SU-DHL-6 (cell line): ENCODE measurements at regions not wholly inside any gene's neighbourhood (a gene's known extent, or its start where the extent isn't known, plus 50 kb on each side); places are given as distances from the start of the nearest gene placed in this dataset.

Source experiments
- H2AFZ ChIP-seq: fragments of 200-600 bp; sonication (generic); 2 replicates; pipeline ENCODE4 v1.6.1; 2014; ENCODE audit warnings: low read depth, mild to moderate bottlenecking, moderate library complexity, mixed read lengths, antibody characterized with exemption, low read length; ENCODE audit not compliant: severe bottlenecking
- H3F3A ChIP-seq: fragments of 200-600 bp; shearing (Covaris generic); 2 replicates; pipeline ENCODE4 v1.6.0; 2016; ENCODE audit warnings: antibody characterized with exemption, mild to moderate bottlenecking; ENCODE audit not compliant: insufficient read depth
- H3K27ac ChIP-seq: fragments of 200-600 bp; sonication (generic); 2 replicates; pipeline ENCODE4 v1.5.1; 2016; ENCODE audit warnings: low read depth, mild to moderate bottlenecking, low read length, moderate library complexity, mixed read lengths
- H3K27me3 ChIP-seq: fragments of 200-600 bp; sonication (generic), shearing (Covaris generic); 2 replicates; pipeline ENCODE4 v1.6.0; 2014; ENCODE audit warnings: mild to moderate bottlenecking, low read length
- H3K36me3 ChIP-seq: fragments of 200-600 bp; sonication (generic); 2 replicates; pipeline ENCODE4 v1.6.1; 2014; ENCODE audit warnings: mild to moderate bottlenecking, low read length, mixed read lengths
- H3K4me2 ChIP-seq: fragments of 300-600, 200-600 bp; shearing (Covaris generic), sonication (generic); 2 replicates; pipeline ENCODE4 v1.6.0; 2014; ENCODE audit warnings: low read length, low read depth, mild to moderate bottlenecking; ENCODE audit not compliant: poor library complexity, severe bottlenecking
- H3K4me3 ChIP-seq: fragments of 200-600 bp; sonication (generic); 2 replicates; pipeline ENCODE4 v1.5.1; 2014; ENCODE audit warnings: antibody characterized with exemption, low read length, mild to moderate bottlenecking, mixed read lengths; ENCODE audit not compliant: insufficient read depth, poor library complexity, severe bottlenecking
- H3K79me2 ChIP-seq: fragments of 200-600 bp; sonication (generic); 2 replicates; pipeline ENCODE4 v1.6.1; 2014; ENCODE audit warnings: mild to moderate bottlenecking, low read length, moderate library complexity; ENCODE audit not compliant: insufficient read depth
- H3K9ac ChIP-seq: fragments of 200-600 bp; sonication (generic); 2 replicates; pipeline ENCODE4 v1.7.0; 2014; ENCODE audit warnings: mild to moderate bottlenecking, low read length
- H3K9me2 ChIP-seq: fragments of 200-600 bp; sonication (generic); replicated peaks from 2 replicates; pipeline ENCODE4 v1.6.1; 2014; ENCODE audit warnings: low read length; ENCODE audit not compliant: insufficient read depth
- H3K9me3 ChIP-seq: fragments of 200-600 bp; sonication (generic); 2 replicates; pipeline ENCODE4 v1.6.1; 2014; ENCODE audit warnings: low read length, mixed read lengths; ENCODE audit not compliant: insufficient read depth
- H4K20me1 ChIP-seq: fragments of 200-600 bp; sonication (generic); 2 replicates; pipeline ENCODE4 v1.6.1; 2014; ENCODE audit warnings: low read depth, mild to moderate bottlenecking, antibody characterized with exemption, low read length, moderate library complexity, mixed read lengths
- CTCF ChIP-seq: fragments of 200-600 bp; sonication (generic); IDR thresholded peaks from one replicate; pipeline ENCODE4 v1.5.1; 2017; ENCODE audit warnings: antibody characterized with exemption, mild to moderate bottlenecking, low read length, moderate library complexity; ENCODE audit not compliant: insufficient read depth, poor library complexity, severe bottlenecking
- EZH2phosphoT487 ChIP-seq: fragments of 200-600 bp; sonication (generic), shearing (Covaris generic); conservative IDR thresholded peaks from 2 replicates; pipeline ENCODE4 v1.6.1; 2018; ENCODE audit warnings: mild to moderate bottlenecking, antibody characterized with exemption, low read length, moderate library complexity, mixed read lengths

DNA sequence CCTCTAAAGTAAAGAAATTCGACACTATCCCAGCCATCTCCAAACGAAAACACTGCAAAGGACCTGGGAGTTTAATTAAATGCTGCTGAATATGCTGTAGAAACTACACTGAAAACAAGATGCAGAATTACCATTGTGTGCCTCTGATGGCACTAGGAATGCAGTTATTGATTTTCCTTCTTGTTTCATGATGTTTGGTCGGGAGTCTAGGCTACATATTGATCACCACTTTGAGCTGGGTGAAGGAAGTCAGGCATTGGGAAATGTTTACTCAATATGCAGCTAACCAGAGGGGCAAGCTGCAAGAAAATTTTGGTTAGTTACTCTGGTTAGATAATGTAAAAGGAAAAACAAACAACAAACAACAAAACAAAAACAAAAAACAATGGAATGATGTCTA is 650.7 kb upstream of the GALNTL6 start:
- no peaks in the 10 kb centered on the region for H3K9me2 ChIP-seq
- no peaks in the 10 kb centered on the region for H4K20me1 ChIP-seq
- H3K9me3 ChIP-seq, result no peaks in the 10 kb centered on the region
- no peaks in the 10 kb centered on the region for H3K79me2 ChIP-seq
- no peak overlapping the region for H2AFZ ChIP-seq
- no peak overlapping the region for H3K9ac ChIP-seq
- no peaks in the 10 kb centered on the region for H3K36me3 ChIP-seq
- H3K27me3 ChIP-seq, result no peaks in the 10 kb centered on the region
- no peak overlapping the region for H3K4me2 ChIP-seq
- no peaks in the 10 kb centered on the region for H3F3A ChIP-seq
- H3K27ac ChIP-seq, result no peak overlapping the region
- TF ChIP-seq CTCF (no peak), EZH2phosphoT487 (no peak)
- H3K4me3 ChIP-seq, result no peak overlapping the region

DNA sequence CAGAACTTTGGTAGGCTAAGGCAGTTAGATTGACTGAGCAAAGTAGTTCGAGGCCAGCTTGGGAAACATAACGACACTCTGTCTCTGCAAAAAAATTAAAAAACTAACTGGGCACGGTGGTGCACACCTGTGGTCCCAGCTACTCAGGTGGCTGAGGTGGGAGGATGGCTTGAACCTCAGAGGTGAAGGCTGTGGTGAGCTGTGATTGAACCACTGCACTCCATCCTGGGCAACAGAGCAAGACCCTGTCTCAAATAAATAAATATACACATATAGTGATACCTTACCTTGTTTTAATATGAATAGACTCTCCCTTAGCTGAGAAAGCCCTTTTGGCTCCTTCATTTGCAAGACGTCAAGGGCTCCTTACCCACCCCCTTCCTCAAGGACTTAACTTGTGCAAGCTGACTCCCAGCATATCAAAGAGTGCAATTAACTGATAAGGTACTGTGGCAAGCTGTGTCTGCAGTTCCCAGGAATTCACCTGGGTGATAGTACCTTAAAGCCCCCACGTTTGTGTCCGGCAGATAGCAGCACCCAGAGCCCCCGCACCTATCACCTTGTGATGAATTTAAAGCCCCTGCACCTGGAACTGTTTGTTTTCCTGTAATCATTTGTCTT is 655.6 kb upstream of the GALNTL6 start:
- Histone ChIP-seq H3F3A (no peaks in the 10 kb centered on the region), H3K27ac (no peak overlapping the region), H3K27me3 (no peaks in the 10 kb centered on the region), H3K36me3 (no peaks in the 10 kb centered on the region), H3K4me2 (no peak overlapping the region), H3K9ac (no peak overlapping the region), H3K9me3 (no peaks in the 10 kb centered on the region), H3K4me3 (no peak overlapping the region), H2AFZ (no peak overlapping the region), H3K79me2 (no peaks in the 10 kb centered on the region), H3K9me2 (no peaks in the 10 kb centered on the region), H4K20me1 (no peaks in the 10 kb centered on the region)
- no peak for TF ChIP-seq CTCF
- no peak for TF ChIP-seq EZH2phosphoT487

GRCh38 chr4:171142639-171143038 is 670.6 kb upstream of the GALNTL6 start:
- H3K9me3 ChIP-seq, result no peaks in the 10 kb centered on the region
- no peaks in the 10 kb centered on the region for H3K9me2 ChIP-seq
- H2AFZ ChIP-seq, result no peak overlapping the region
- H3K79me2 ChIP-seq, result no peaks in the 10 kb centered on the region
- no peak overlapping the region for H3K4me3 ChIP-seq
- H3K36me3 ChIP-seq, result no peaks in the 10 kb centered on the region
- H3K9ac ChIP-seq, result no peak overlapping the region
- no peaks in the 10 kb centered on the region for H4K20me1 ChIP-seq
- TF ChIP-seq CTCF, result no peak
- TF ChIP-seq EZH2phosphoT487, result no peak
- H3F3A ChIP-seq, result no peaks in the 10 kb centered on the region
- no peak overlapping the region for H3K27ac ChIP-seq
- H3K27me3 ChIP-seq, result no peaks in the 10 kb centered on the region
- H3K4me2 ChIP-seq, result no peak overlapping the region
